C4-2B (cell line): ENCODE measurements at regions not wholly inside any gene's neighbourhood (a gene's known extent, or its start where the extent isn't known, plus 50 kb on each side); places are given as distances from the start of the nearest gene placed in this dataset.

Experiments used
- H3K27ac ChIP-seq: fragments of 450-650 bp; 2 replicates; pipeline ENCODE4 v1.5.1; 2017
- ZFX ChIP-seq: fragments of 450-650 bp; IDR thresholded peaks from 2 replicates; pipeline ENCODE4 v1.6.1; 2017
- TF ChIP-seq, protein P1 (sequence below): fragments of 450-650 bp; conservative IDR thresholded peaks from 2 replicates; pipeline ENCODE4 v1.5.1; 2017; ENCODE audit warnings: mild to moderate bottlenecking

GRCh38 chr11:92046103-92046502 is 178.5 kb upstream of the FAT3 start:
- TF ChIP-seq ZFX = no peak
- TF ChIP-seq, protein P1, sequence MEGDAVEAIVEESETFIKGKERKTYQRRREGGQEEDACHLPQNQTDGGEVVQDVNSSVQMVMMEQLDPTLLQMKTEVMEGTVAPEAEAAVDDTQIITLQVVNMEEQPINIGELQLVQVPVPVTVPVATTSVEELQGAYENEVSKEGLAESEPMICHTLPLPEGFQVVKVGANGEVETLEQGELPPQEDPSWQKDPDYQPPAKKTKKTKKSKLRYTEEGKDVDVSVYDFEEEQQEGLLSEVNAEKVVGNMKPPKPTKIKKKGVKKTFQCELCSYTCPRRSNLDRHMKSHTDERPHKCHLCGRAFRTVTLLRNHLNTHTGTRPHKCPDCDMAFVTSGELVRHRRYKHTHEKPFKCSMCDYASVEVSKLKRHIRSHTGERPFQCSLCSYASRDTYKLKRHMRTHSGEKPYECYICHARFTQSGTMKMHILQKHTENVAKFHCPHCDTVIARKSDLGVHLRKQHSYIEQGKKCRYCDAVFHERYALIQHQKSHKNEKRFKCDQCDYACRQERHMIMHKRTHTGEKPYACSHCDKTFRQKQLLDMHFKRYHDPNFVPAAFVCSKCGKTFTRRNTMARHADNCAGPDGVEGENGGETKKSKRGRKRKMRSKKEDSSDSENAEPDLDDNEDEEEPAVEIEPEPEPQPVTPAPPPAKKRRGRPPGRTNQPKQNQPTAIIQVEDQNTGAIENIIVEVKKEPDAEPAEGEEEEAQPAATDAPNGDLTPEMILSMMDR = no peak
- no peak overlapping the region for H3K27ac ChIP-seq

DNA sequence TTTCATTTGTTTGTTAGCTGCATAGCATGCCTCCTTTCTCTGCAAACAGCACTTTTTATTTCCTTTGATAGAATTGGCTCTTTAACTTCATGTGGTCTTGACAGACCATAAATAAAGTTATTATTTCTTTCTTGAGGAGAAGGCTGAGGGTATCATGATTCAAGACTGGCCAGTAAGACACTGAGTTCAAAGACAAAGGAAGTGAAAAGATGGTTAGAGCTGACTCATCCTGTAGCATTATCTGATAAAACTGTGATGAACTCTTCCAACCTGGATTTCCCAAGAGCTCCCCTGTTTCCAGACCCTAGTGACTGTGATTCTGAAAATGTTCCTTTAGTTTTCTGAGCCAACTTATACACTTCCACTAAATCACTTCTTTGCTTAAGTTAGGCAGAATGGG is 179.3 kb upstream of the FAT3 start:
- TF ChIP-seq, protein P1 = no peak
- no peak for TF ChIP-seq ZFX
- H3K27ac ChIP-seq = no peak overlapping the region

- TF ChIP-seq, protein P1 = no peak
- TF ChIP-seq ZFX = no peak
- H3K27ac ChIP-seq = no peak overlapping the region
Measured at GRCh38 chr11:92035488-92035887, 189.1 kb upstream of the FAT3 start.

- peak overlapping the region; percentile 49 for H3K27ac ChIP-seq
Measured at GRCh38 chr11:92027136-92027535, 197.5 kb upstream of the FAT3 start.

- peak overlapping the region; percentile 49 for H3K27ac ChIP-seq
Measured at GRCh38 chr11:92026664-92027063, 198.0 kb upstream of the FAT3 start.

GRCh38 chr11:92024788-92025187 is 199.8 kb upstream of the FAT3 start:
- no peak overlapping the region for H3K27ac ChIP-seq
- TF ChIP-seq, protein P1 = no peak
- TF ChIP-seq ZFX = no peak

More at GRCh38 chr11:92026664-92027063, 198.0 kb upstream of the FAT3 start:
- TF ChIP-seq, protein P1 = no peak
- no peak for TF ChIP-seq ZFX

GRCh38 chr11:92022499-92022898 is 202.1 kb upstream of the FAT3 start:
- TF ChIP-seq, protein P1 = no peak
- no peak for TF ChIP-seq ZFX
- no peak overlapping the region for H3K27ac ChIP-seq

GRCh38 chr11:92018332-92018731 is 206.3 kb upstream of the FAT3 start:
- TF ChIP-seq, protein P1 = no peak
- no peak for TF ChIP-seq ZFX
- no peak overlapping the region for H3K27ac ChIP-seq
